GM21737 (cell line): ENCODE measurements at regions not wholly inside any gene's neighbourhood (a gene's known extent, or its start where the extent isn't known, plus 50 kb on each side); places are given as distances from the start of the nearest gene placed in this dataset.

Experiments
- ATAC-seq: cut with Tn5 transposase; IDR thresholded peaks from one replicate; pipeline ENCODE4 v1.9.1; 2021; ENCODE audit warnings: mild to moderate bottlenecking, moderate library complexity; ENCODE audit not compliant: unreplicated experiment

- ATAC-seq = no peak
These were observed 311.4 kb downstream of the CDH26 start for GRCh38 chr20:60269573-60270162.

- no peak for ATAC-seq
These were observed 312.1 kb downstream of the CDH26 start for GRCh38 chr20:60270341-60270740.

GRCh38 chr20:60271597-60271996 is 313.4 kb downstream of the CDH26 start:
- ATAC-seq = no peak

- ATAC-seq = no peak
These were observed 314.6 kb downstream of the CDH26 start for GRCh38 chr20:60272790-60273189.

GRCh38 chr20:60274717-60275116 is 316.5 kb downstream of the CDH26 start:
- ATAC-seq = no peak

- ATAC-seq = no peak
These were observed 323.1 kb downstream of the CDH26 start for GRCh38 chr20:60281295-60281694.

GRCh38 chr20:60283281-60283680 is 325.1 kb downstream of the CDH26 start:
- ATAC-seq = no peak

- ATAC-seq = no peak
These were observed 328.5 kb downstream of the CDH26 start for GRCh38 chr20:60286764-60287163.

GRCh38 chr20:60288945-60289344 is 330.7 kb downstream of the CDH26 start:
- no peak for ATAC-seq

GRCh38 chr20:60292001-60292520 is 333.8 kb downstream of the CDH26 start:
- ATAC-seq = no peak

- no peak for ATAC-seq
These were observed 336.4 kb downstream of the CDH26 start for GRCh38 chr20:60294632-60295031.

GRCh38 chr20:60295214-60295613 is 337.0 kb downstream of the CDH26 start:
- no peak for ATAC-seq

- no peak for ATAC-seq
These were observed 339.4 kb downstream of the CDH26 start for GRCh38 chr20:60297649-60298048.

- ATAC-seq = no peak
These were observed 340.4 kb downstream of the CDH26 start for GRCh38 chr20:60298647-60299046.

GRCh38 chr20:60299951-60300350 is 341.7 kb downstream of the CDH26 start:
- no peak for ATAC-seq

- no peak for ATAC-seq
These were observed 342.2 kb downstream of the CDH26 start for GRCh38 chr20:60300374-60300773.

- no peak for ATAC-seq
These were observed 344.7 kb downstream of the CDH26 start for GRCh38 chr20:60302875-60303274.

GRCh38 chr20:60304026-60304590 is 345.9 kb downstream of the CDH26 start:
- ATAC-seq = no peak

- no peak for ATAC-seq
These were observed 346.7 kb downstream of the CDH26 start for GRCh38 chr20:60304931-60305330.

- no peak for ATAC-seq
These were observed 347.9 kb downstream of the CDH26 start for GRCh38 chr20:60306105-60306504.

- no peak for ATAC-seq
These were observed 348.3 kb downstream of the CDH26 start for GRCh38 chr20:60306551-60306950.

GRCh38 chr20:60310560-60311349 is 352.5 kb downstream of the CDH26 start:
- no peak for ATAC-seq
